GM23248 (cell line): ENCODE measurements at regions not wholly inside any gene's neighbourhood (a gene's known extent, or its start where the extent isn't known, plus 50 kb on each side); places are given as distances from the start of the nearest gene placed in this dataset.
"Not testable (repeated sequence)": the region's sequence is repeated elsewhere in the genome, so short reads cannot be mapped to it uniquely, and the experiment has no call there.

ENCODE experiments used
- DNase-seq: peaks from one replicate; pipeline ENCODE4 v3.0.0-alpha.2; 2015
- H2AFZ ChIP-seq: fragments of 200-600 bp; sonication (generic); 2 replicates; pipeline ENCODE4 v1.6.1; 2016; ENCODE audit warnings: antibody characterized with exemption
- H3F3A ChIP-seq: fragments of 200-600 bp; sonication (generic); 2 replicates; pipeline ENCODE4 v1.6.1; 2016; ENCODE audit warnings: mild to moderate bottlenecking, antibody characterized with exemption, mixed run types; ENCODE audit not compliant: insufficient read depth
- H3K27ac ChIP-seq: fragments of 200-600 bp; sonication (generic); 2 replicates; pipeline ENCODE4 v1.5.1; 2016; ENCODE audit warnings: mild to moderate bottlenecking
- H3K27me3 ChIP-seq: fragments of 200-600 bp; sonication (generic); replicated peaks from 2 replicates; pipeline ENCODE4 v1.6.1; 2016; ENCODE audit warnings: mild to moderate bottlenecking; ENCODE audit not compliant: insufficient read depth
- H3K36me3 ChIP-seq: fragments of 200-600 bp; sonication (generic); 2 replicates; pipeline ENCODE4 v1.6.1; 2016; ENCODE audit warnings: low read depth, mild to moderate bottlenecking
- H3K4me1 ChIP-seq: fragments of 200-600 bp; sonication (generic); 2 replicates; pipeline ENCODE4 v1.6.1; 2016; ENCODE audit warnings: mild to moderate bottlenecking; ENCODE audit not compliant: insufficient read depth
- H3K4me2 ChIP-seq: fragments of 200-600 bp; sonication (generic); one replicate; pipeline ENCODE4 v1.6.1; 2016; ENCODE audit warnings: mild to moderate bottlenecking; ENCODE audit not compliant: unreplicated experiment
- H3K4me3 ChIP-seq: fragments of 200-600 bp; sonication (generic); 2 replicates; pipeline ENCODE4 v1.5.1; 2016; ENCODE audit warnings: mild to moderate bottlenecking
- H3K79me2 ChIP-seq: fragments of 200-600 bp; sonication (generic); 2 replicates; pipeline ENCODE4 v1.6.1; 2016; ENCODE audit warnings: mild to moderate bottlenecking; ENCODE audit not compliant: insufficient read depth
- H3K9ac ChIP-seq: fragments of 200-600 bp; sonication (generic); 2 replicates; pipeline ENCODE4 v1.6.1; 2016; ENCODE audit warnings: mild to moderate bottlenecking
- H3K9me2 ChIP-seq: fragments of 200-600 bp; sonication (generic); 2 replicates; pipeline ENCODE4 v1.6.1; 2016; ENCODE audit warnings: mixed run types, mild to moderate bottlenecking, moderate library complexity; ENCODE audit not compliant: insufficient read depth
- H3K9me3 ChIP-seq: fragments of 200-600 bp; sonication (generic); one replicate; pipeline ENCODE4 v1.6.1; 2017; ENCODE audit warnings: low read depth
- H4K20me1 ChIP-seq: fragments of 200-600 bp; sonication (generic); 2 replicates; pipeline ENCODE4 v1.6.0; 2016; ENCODE audit not compliant: insufficient read depth
- EZH2 ChIP-seq: fragments of 200-600 bp; sonication (generic); IDR thresholded peaks from 2 replicates; pipeline ENCODE4 v1.6.1; 2018; ENCODE audit warnings: antibody characterized with exemption, mild to moderate bottlenecking; ENCODE audit not compliant: insufficient read depth, poor library complexity, severe bottlenecking
- EZH2phosphoT487 ChIP-seq: fragments of 200-600 bp; sonication (generic); IDR thresholded peaks from 2 replicates; pipeline ENCODE4 v1.6.1; 2018; ENCODE audit warnings: antibody characterized with exemption, moderate library complexity, mild to moderate bottlenecking, low read depth; ENCODE audit not compliant: insufficient read depth
- WGBS, 2 experiments: methylation state at CpG; one replicate each; pipeline ENCODE4 v1.1.6; 2015 to 2017; ENCODE audit warnings: low lambda C conversion rate in 2 of 2, low coverage in 1 of 2; ENCODE audit errors: missing lambda C conversion rate in 2 of 2; 5-methylcytosine and 5-hydroxymethylcytosine counted together
- in situ Hi-C: fragments of 300-500 bp; cut with MboI; formaldehyde crosslinking; loops from 2 replicates; pipeline ENCODE4 v1.15.0; 2020

GRCh38 chr16:29141586-29142324 lies 156.9 kb downstream of the LAT start:
- H3K4me3 ChIP-seq: no peak overlapping the region
- no peak overlapping the region for H3K9ac ChIP-seq
- H3K79me2 ChIP-seq: no peaks in the 10 kb centered on the region
- no peaks in the 10 kb centered on the region for H3K9me3 ChIP-seq
- WGBS, 2 experiments: 81 to 89% methylated on average over 16 to 35 of the region's 35 CpGs
- H3K4me1 ChIP-seq: 0 out of 2 replicates have a peak, but pooled peaks cover 4% of the 10 kb centered on the region
- no peak overlapping the region for H2AFZ ChIP-seq
- DNase-seq: no peak
- in situ Hi-C loops: no loop called here
- no peaks in the 10 kb centered on the region for H4K20me1 ChIP-seq
- H3K9me2 ChIP-seq: no peaks in the 10 kb centered on the region
- TF ChIP-seq EZH2 (no peak), EZH2phosphoT487 (no peak)
- peaks cover 19% of the 10 kb centered on the region for H3K27me3 ChIP-seq
- H3K36me3 ChIP-seq: no peaks in the 10 kb centered on the region
- H3F3A ChIP-seq: no peaks in the 10 kb centered on the region
- H3K4me2 ChIP-seq: no peak overlapping the region
- no peak overlapping the region for H3K27ac ChIP-seq

- H3K36me3 ChIP-seq, H3K4me1 ChIP-seq, H3K79me2 ChIP-seq, H3K9ac ChIP-seq, in situ Hi-C loops, H3K27ac ChIP-seq, H3K4me2 ChIP-seq, H4K20me1 ChIP-seq, H3F3A ChIP-seq, H2AFZ ChIP-seq, DNase-seq, H3K9me3 ChIP-seq, H3K9me2 ChIP-seq, H3K4me3 ChIP-seq: not testable (repeated sequence)
- WGBS, 2 experiments: 67 to 82% methylated on average over 12 of the region's 12 CpGs
- peaks cover 19% of the 10 kb centered on the region for H3K27me3 ChIP-seq
Measured at GRCh38 chr16:29141121-29141520, 156.3 kb downstream of the LAT start.

DNA sequence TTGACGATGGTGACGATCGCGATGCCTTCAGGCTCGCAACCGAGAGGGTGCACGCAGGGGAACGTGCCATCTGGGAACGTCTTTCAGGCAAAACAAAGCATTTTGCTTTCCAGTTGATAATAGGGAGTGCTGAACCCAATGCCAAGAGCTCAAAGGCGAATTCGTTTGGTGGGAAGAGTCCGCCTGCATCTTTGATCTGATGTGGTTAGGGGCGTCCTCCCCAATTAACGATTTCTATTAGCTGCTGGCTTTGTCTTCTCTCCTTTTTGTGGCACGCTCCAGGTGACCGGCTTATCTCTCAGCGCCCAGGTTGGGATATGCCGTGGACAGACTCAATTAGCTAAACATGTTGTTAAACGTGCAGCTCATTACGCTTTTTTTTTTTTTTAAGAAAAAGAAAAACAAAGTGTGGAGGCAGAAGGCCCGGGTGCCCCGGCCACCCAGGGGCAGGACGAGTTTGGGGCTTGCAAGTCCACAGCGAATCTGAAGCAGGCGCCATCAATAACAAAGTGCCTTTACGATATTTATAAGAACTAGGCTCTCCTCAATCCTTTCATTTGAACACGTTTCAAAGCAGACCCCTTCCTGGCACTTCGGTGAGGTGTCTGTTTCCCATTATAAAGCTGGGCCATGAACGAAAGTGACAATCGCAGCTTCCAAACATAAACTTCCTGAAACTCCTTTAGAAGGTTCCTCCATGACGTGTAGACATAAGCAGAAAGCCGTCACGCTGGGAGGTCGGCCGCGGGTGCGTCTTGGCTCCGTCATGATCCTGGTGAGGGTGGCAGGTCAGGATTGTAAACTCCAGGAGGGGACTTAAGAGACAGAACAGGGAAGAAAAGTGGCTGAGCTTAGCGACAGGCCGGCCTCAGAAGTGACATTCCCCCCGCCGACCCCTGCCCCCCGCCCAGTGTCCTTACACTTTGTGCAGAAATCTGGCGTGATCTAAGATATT lies 155.3 kb downstream of the LAT start:
- H3K27ac ChIP-seq, H3K9me3 ChIP-seq, H3K4me3 ChIP-seq, H3K9me2 ChIP-seq, H4K20me1 ChIP-seq, H2AFZ ChIP-seq, H3K79me2 ChIP-seq, H3K4me1 ChIP-seq, H3K4me2 ChIP-seq, H3K9ac ChIP-seq, H3F3A ChIP-seq, in situ Hi-C loops, H3K36me3 ChIP-seq: not testable (repeated sequence)
- peaks cover 19% of the 10 kb centered on the region for H3K27me3 ChIP-seq
- peak; percentile 23 for DNase-seq
- WGBS, 2 experiments: 19 to 20% methylated on average over 44 of the region's 44 CpGs
- TF ChIP-seq EZH2: peak; percentile 69

DNA sequence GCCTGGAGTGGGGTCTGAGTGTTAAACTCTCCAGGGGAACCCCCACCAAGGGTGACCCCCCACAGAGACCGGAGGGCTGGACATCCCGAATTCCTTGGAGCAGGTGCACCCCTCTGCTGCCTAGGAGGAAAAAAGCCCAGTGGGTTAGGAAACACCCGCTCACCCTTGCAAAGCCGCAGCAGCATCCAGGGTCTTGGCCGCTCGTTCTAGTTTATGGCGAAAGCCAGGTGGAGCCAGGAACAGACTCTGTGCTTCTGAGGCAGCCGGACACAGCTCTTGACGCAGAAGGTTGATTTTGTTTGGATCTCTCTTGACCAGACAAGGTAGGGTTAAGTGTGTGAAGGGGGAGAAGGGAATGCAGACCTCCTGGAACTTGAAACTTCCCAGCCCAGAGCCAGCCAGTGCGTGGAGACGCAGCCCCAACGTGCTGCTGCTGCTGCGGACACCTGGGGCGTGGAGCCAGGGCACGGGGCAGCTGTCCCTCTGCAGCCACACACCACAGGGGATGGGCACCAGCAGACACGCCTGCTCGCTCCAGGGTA lies 154.5 kb downstream of the LAT start:
- Histone ChIP-seq H4K20me1 (no peaks in the 10 kb centered on the region), H3K4me2 (no peak overlapping the region), H3K27ac (no peak overlapping the region), H2AFZ (no peak overlapping the region), H3K4me3 (no peak overlapping the region), H3K9me2 (no peaks in the 10 kb centered on the region), H3K27me3 (peaks cover 19% of the 10 kb centered on the region), H3K9me3 (no peaks in the 10 kb centered on the region), H3K9ac (no peak overlapping the region), H3K36me3 (no peaks in the 10 kb centered on the region), H3K4me1 (0 out of 2 replicates have a peak, but pooled peaks cover 1% of the 10 kb centered on the region), H3F3A (no peaks in the 10 kb centered on the region), H3K79me2 (no peaks in the 10 kb centered on the region)
- DNase-seq: no peak
- TF ChIP-seq EZH2phosphoT487 (no peak), EZH2 (peak; percentile 13)
- WGBS, 2 experiments: 8 to 11% methylated on average over 11 to 17 of the region's 17 CpGs
- in situ Hi-C loops: no loop called here

DNA sequence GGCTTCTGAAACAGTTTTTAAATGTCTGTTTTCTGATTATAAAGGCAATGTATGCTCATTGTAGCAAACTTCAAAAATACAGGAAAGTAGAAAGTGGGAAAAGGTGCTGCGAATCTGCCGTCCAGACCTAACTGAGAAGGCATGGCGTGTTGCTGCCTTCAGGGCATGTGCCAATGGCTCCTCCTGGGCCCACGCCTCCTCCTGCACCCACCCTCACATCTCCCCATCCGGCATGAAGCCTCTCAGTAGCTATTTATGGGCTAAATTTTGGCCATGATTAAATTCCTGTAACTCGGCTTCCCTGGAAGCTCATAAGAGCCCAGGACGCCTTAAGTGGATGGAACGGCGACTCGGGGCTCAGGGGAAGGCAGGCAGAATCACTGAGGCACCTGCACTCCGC lies 153.8 kb downstream of the LAT start:
- DNase-seq, H3K36me3 ChIP-seq, in situ Hi-C loops, H4K20me1 ChIP-seq, H3K4me1 ChIP-seq, H3K9me2 ChIP-seq, H3K9ac ChIP-seq, H3K9me3 ChIP-seq, H3K27ac ChIP-seq, H3K79me2 ChIP-seq, H3K4me2 ChIP-seq, H2AFZ ChIP-seq, H3F3A ChIP-seq, H3K4me3 ChIP-seq: not testable (repeated sequence)
- peaks cover 19% of the 10 kb centered on the region for H3K27me3 ChIP-seq
- 19 to 20% methylated on average over 11 of the region's 11 CpGs for WGBS, 2 experiments

DNA sequence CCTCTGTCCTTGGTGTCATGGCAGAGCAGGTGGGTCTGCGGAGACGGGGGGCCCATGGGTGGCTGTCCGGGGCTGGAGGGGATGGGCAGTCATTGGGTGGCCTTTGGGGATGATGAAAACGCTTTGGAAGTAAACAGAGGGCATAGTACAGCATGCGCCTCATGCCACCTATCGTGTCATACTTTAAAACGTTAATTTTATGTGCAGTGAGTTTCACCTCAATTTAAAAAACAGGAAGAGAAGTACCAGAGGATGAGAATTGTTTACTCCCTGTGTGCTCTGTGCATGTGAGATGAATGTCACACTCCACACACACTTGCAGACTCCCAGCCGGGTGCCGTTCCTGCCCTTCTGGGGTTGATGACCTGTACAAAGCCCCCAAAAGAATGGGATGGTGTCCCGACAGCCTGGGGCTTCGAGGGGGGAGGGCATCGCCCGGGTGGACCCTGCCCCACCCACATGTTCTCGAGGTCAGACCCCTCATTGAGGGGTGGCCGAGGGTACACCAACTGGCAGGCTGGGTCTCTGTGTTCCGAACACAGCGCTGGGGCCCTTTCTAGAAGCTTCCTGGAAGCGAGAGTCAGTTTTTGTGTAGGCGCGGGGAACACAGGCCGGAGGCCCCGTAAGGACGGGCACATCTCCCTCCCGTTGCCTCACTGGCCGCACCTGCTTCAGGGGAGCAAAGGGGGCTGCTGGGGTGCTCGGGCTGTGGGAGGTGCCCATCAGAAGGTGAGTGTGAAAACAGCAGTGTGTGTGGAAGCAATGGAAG lies 153.2 kb downstream of the LAT start:
- 78 to 80% methylated on average over 24 to 26 of the region's 26 CpGs for WGBS, 2 experiments
- in situ Hi-C loops: not testable (repeated sequence)

More for the DNA sequence above, 153.2 kb downstream of the LAT start:
- H3K27ac ChIP-seq, H3K4me3 ChIP-seq, H3K79me2 ChIP-seq, H3K4me2 ChIP-seq, H2AFZ ChIP-seq, H3K36me3 ChIP-seq, DNase-seq, H3K9me2 ChIP-seq, H4K20me1 ChIP-seq, H3K9me3 ChIP-seq, H3K4me1 ChIP-seq, H3F3A ChIP-seq, H3K9ac ChIP-seq: not testable (repeated sequence)
- H3K27me3 ChIP-seq: peaks cover 19% of the 10 kb centered on the region
